Endodermal cell (in vitro differentiated cells): ENCODE measurements at regions not wholly inside any gene's neighbourhood (a gene's known extent, or its start where the extent isn't known, plus 50 kb on each side); places are given as distances from the start of the nearest gene placed in this dataset.

Source experiments
- DNase-seq: peaks from one replicate; pipeline ENCODE4 v3.0.0-alpha.2; 2017
- H3K27ac ChIP-seq: 2 replicates; pipeline ENCODE4 v1.5.1; 2013; ENCODE audit warnings: mild to moderate bottlenecking, low read depth, low read length, moderate library complexity
- H3K27me3 ChIP-seq: 2 replicates; pipeline ENCODE4 v1.6.1; 2013; ENCODE audit warnings: mild to moderate bottlenecking, low read length, moderate library complexity; ENCODE audit not compliant: insufficient read depth, control insufficient read depth, poor library complexity, severe bottlenecking
- H3K36me3 ChIP-seq: 2 replicates; pipeline ENCODE4 v1.7.0; 2013; ENCODE audit warnings: mild to moderate bottlenecking, low read length, moderate library complexity; ENCODE audit not compliant: control insufficient read depth, insufficient read depth
- H3K4me1 ChIP-seq: one replicate; pipeline ENCODE4 v1.7.0; 2013; ENCODE audit warnings: low read length; ENCODE audit not compliant: control insufficient read depth, insufficient read depth
- H3K4me3 ChIP-seq: 2 replicates; pipeline ENCODE4 v1.5.1; 2013; ENCODE audit warnings: mild to moderate bottlenecking, low read length, moderate library complexity
- H3K9ac ChIP-seq: 2 replicates; pipeline ENCODE4 v1.6.1; 2013; ENCODE audit warnings: mild to moderate bottlenecking, low read length, moderate library complexity; ENCODE audit not compliant: poor library complexity, severe bottlenecking; ENCODE audit errors: extremely low read depth
- H3K9me3 ChIP-seq: 2 replicates; pipeline ENCODE4 v1.6.1; 2013; ENCODE audit warnings: mild to moderate bottlenecking, low read length, moderate library complexity; ENCODE audit not compliant: control insufficient read depth
- H3K27ac Mint-ChIP-seq: 2 replicates; pipeline ENCODE4 v1.8.0; 2020; ENCODE audit warnings: mixed read lengths
- H3K27me3 Mint-ChIP-seq: 2 replicates; pipeline ENCODE4 v1.8.0; 2021; ENCODE audit warnings: mild to moderate bottlenecking, mixed read lengths; ENCODE audit not compliant: insufficient read depth
- H3K36me3 Mint-ChIP-seq: 2 replicates; pipeline ENCODE4 v1.8.0; 2020; ENCODE audit warnings: low read depth, mixed read lengths
- H3K4me1 Mint-ChIP-seq: 2 replicates; pipeline ENCODE4 v1.8.0; 2020; ENCODE audit warnings: mixed read lengths
- H3K4me3 Mint-ChIP-seq: 2 replicates; pipeline ENCODE4 v1.8.0; 2020; ENCODE audit warnings: mild to moderate bottlenecking, moderate library complexity, mixed read lengths
- H3K9me3 Mint-ChIP-seq: 2 replicates; pipeline ENCODE4 v1.8.0; 2020; ENCODE audit warnings: mild to moderate bottlenecking, mixed read lengths
- WGBS, 2 experiments: methylation state at CpG; one replicate each; pipeline versions ENCODE4 v1.1.5 to v1.1.7; 2013; ENCODE audit warnings: missing lambda C conversion rate in 2 of 2, mixed read lengths in 1 of 2; ENCODE audit not compliant: insufficient coverage in 1 of 2, insufficient read length in 1 of 2; 5-methylcytosine and 5-hydroxymethylcytosine counted together
- TF ChIP-seq, protein P1 (sequence below): fragments of 200-600 bp; sonication (generic); conservative IDR thresholded peaks from 2 replicates; pipeline ENCODE4 v1.5.0; 2021; ENCODE audit warnings: antibody characterized with exemption, mild to moderate bottlenecking

DNA sequence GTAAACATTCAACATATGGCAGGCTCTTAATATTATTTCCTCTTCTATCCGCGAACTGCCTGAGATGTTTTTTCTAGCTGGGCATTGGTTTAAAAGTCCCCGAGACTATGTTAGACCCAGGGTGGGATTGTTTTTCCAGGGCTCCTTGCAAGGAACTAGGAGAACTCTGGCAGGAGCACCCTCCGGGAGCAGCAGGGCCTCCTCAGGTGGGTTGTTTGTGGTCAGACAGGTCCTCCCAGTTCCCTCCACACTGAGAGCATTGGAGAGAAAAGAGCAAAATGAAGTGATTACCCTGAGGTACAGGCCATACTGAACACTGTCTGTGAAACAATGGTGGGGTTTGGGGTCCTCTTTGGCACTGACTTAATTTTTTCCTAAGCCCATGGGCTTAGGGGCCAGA lies 115.9 kb upstream of the LGALSL start:
- H3K4me1 Mint-ChIP-seq: peaks cover 16% of the 10 kb centered on the region
- no peaks in the 10 kb centered on the region for H3K27me3 Mint-ChIP-seq
- H3K36me3 Mint-ChIP-seq: no peaks in the 10 kb centered on the region
- no peaks in the 10 kb centered on the region for H3K27me3 ChIP-seq
- TF ChIP-seq, protein P1, sequence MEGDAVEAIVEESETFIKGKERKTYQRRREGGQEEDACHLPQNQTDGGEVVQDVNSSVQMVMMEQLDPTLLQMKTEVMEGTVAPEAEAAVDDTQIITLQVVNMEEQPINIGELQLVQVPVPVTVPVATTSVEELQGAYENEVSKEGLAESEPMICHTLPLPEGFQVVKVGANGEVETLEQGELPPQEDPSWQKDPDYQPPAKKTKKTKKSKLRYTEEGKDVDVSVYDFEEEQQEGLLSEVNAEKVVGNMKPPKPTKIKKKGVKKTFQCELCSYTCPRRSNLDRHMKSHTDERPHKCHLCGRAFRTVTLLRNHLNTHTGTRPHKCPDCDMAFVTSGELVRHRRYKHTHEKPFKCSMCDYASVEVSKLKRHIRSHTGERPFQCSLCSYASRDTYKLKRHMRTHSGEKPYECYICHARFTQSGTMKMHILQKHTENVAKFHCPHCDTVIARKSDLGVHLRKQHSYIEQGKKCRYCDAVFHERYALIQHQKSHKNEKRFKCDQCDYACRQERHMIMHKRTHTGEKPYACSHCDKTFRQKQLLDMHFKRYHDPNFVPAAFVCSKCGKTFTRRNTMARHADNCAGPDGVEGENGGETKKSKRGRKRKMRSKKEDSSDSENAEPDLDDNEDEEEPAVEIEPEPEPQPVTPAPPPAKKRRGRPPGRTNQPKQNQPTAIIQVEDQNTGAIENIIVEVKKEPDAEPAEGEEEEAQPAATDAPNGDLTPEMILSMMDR: no peak
- peaks cover 12% of the 10 kb centered on the region for H3K9me3 Mint-ChIP-seq
- DNase-seq: no peak
- H3K27ac ChIP-seq: no peak overlapping the region
- H3K4me1 ChIP-seq: no peaks in the 10 kb centered on the region
- H3K4me3 ChIP-seq: no peak overlapping the region
- no peaks in the 10 kb centered on the region for H3K36me3 ChIP-seq
- H3K27ac Mint-ChIP-seq: no peak overlapping the region
- no peak overlapping the region for H3K4me3 Mint-ChIP-seq
- H3K9ac ChIP-seq: no peak overlapping the region
- H3K9me3 ChIP-seq: peaks cover 15% of the 10 kb centered on the region
- WGBS, 2 experiments: 98 to 100% methylated on average over 3 to 4 of the region's 4 CpGs

- Histone ChIP-seq H3K4me1 (no peaks in the 10 kb centered on the region), H3K27me3 (no peaks in the 10 kb centered on the region), H3K36me3 (no peaks in the 10 kb centered on the region), H3K9me3 (peaks cover 15% of the 10 kb centered on the region), H3K9ac (no peak overlapping the region), H3K27ac (no peak overlapping the region), H3K4me3 (no peak overlapping the region)
- peak; percentile 61 for DNase-seq
- no peaks in the 10 kb centered on the region for H3K27me3 Mint-ChIP-seq
- H3K4me1 Mint-ChIP-seq: peaks cover 11% of the 10 kb centered on the region
- 73 to 87% methylated on average over 3 to 5 of the region's 5 CpGs for WGBS, 2 experiments
- TF ChIP-seq, protein P1: no peak
- no peak overlapping the region for H3K4me3 Mint-ChIP-seq
- no peak overlapping the region for H3K27ac Mint-ChIP-seq
- H3K36me3 Mint-ChIP-seq: no peaks in the 10 kb centered on the region
- H3K9me3 Mint-ChIP-seq: peaks cover 12% of the 10 kb centered on the region
These were observed 115.0 kb upstream of the LGALSL start for GRCh38 chr2:64338910-64339500.

- peaks cover 7% of the 10 kb centered on the region for H3K9me3 ChIP-seq
- H3K9ac ChIP-seq: no peak overlapping the region
- TF ChIP-seq, protein P1: no peak
- peaks cover 11% of the 10 kb centered on the region for H3K4me1 Mint-ChIP-seq
- H3K27me3 ChIP-seq: no peaks in the 10 kb centered on the region
- no peak overlapping the region for H3K27ac Mint-ChIP-seq
- no peaks in the 10 kb centered on the region for H3K4me1 ChIP-seq
- peaks cover 9% of the 10 kb centered on the region for H3K9me3 Mint-ChIP-seq
- no peak overlapping the region for H3K4me3 Mint-ChIP-seq
- no peak overlapping the region for H3K27ac ChIP-seq
- DNase-seq: no peak
- no peaks in the 10 kb centered on the region for H3K36me3 Mint-ChIP-seq
- 93 to 100% methylated on average over 4 to 6 of the region's 6 CpGs for WGBS, 2 experiments
- no peaks in the 10 kb centered on the region for H3K36me3 ChIP-seq
- H3K27me3 Mint-ChIP-seq: no peaks in the 10 kb centered on the region
- no peak overlapping the region for H3K4me3 ChIP-seq
These were observed 112.5 kb upstream of the LGALSL start for GRCh38 chr2:64341461-64341860.
